Right cardiac atrium (tissue), 5 donors: ENCODE measurements at regions not wholly inside any gene's neighbourhood (a gene's known extent, or its start where the extent isn't known, plus 50 kb on each side); places are given as distances from the start of the nearest gene placed in this dataset.

Experiments used
- ATAC-seq, 2 donors: fragments of 200-7000 bp; cut with Tn5 transposase; one replicate each; pipeline versions ENCODE4 v1.8.0 to v1.9.1; 2020; ENCODE audit warnings: moderate library complexity in 2 of 2, mild to moderate bottlenecking in 1 of 2
- DNase-seq, 3 donors: peaks; one replicate each; pipeline ENCODE4 v3.0.0-alpha.2; 2020
- H3K27ac ChIP-seq: one replicate; pipeline ENCODE4 v1.5.1; 2013; ENCODE audit warnings: mild to moderate bottlenecking, low read length, control low read depth, moderate library complexity
- H3K27me3 ChIP-seq: one replicate; pipeline ENCODE4 v1.6.1; 2013; ENCODE audit not compliant: control insufficient read depth, insufficient read depth
- H3K4me1 ChIP-seq: one replicate; pipeline ENCODE4 v1.6.1; 2013; ENCODE audit warnings: low read length; ENCODE audit not compliant: control insufficient read depth, insufficient read depth
- H3K4me3 ChIP-seq: one replicate; pipeline ENCODE4 v1.5.1; 2013; ENCODE audit warnings: low read length, control low read depth
- H3K9me3 ChIP-seq: one replicate; pipeline ENCODE4 v1.6.1; 2013; ENCODE audit warnings: low read length; ENCODE audit not compliant: control insufficient read depth
- WGBS: extraction: QIAGEN DNeasy Blood & Tissue Kit; methylation state at CpG from one replicate; pipeline ENCODE4 v1.1.7; 2013; 5-methylcytosine and 5-hydroxymethylcytosine counted together
- intact Hi-C, 4 donors: fragments of 100-400 bp; cut with DNase I; formaldehyde crosslinking; loops; one replicate each; pipeline versions ENCODE4 v1.11.0 to v1.14.0; 2022 to 2023
- donor health status: healthy with polysubstance abuse.
- donor health status: DM: no; HTN: yes; CAD: no.
- donor health status: DM: no; HTN: no; CAD: no.
- donor health status: DM: no; HTN: yes; CAD: no; lungs with severe emphysema.
- donor health status: DM: yes; HTN: yes; CAD: no.

DNA sequence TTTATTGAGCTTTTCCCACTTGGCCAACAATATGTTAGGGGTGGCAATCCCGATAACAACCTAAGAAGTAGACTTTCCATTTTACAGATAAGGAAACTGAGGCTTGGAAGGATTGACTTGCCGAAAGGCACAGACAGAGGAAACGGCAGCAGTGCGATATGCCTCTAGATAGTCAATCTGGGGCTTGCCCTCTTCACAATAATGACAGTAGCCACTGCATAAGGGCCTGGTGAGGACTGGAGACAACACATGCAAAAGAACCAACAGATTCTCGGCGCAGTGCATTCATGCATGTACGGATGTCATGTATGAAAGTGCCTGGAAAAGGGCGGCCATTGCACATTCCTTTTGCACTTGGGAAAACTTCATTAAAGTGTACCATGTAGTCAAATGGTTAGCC is 811.2 kb downstream of the RNF144A start:
- no peak for ATAC-seq

GRCh38 chr2:7730449-7730848 is 813.2 kb downstream of the RNF144A start:
- DNase-seq (no peak), ATAC-seq (no peak)
- Histone ChIP-seq H3K9me3 (no peaks in the 10 kb centered on the region), H3K27ac (no peak overlapping the region), H3K27me3 (no peaks in the 10 kb centered on the region), H3K4me1 (no peaks in the 10 kb centered on the region), H3K4me3 (no peak overlapping the region)
- intact Hi-C loops: no loop called here
- 79% methylated on average over 5 of the region's 5 CpGs for WGBS

More for the DNA sequence above, 811.2 kb downstream of the RNF144A start:
- 96% methylated on average over 8 of the region's 8 CpGs for WGBS
- intact Hi-C loops: loop anchor here in 1 of 4 donors (10.0 kb wide), 1 partner anchor 956 kb away; the partner anchor contains the start of gene ID2
- no peaks in the 10 kb centered on the region for H3K27me3 ChIP-seq
- H3K9me3 ChIP-seq: no peaks in the 10 kb centered on the region
- no peak overlapping the region for H3K4me3 ChIP-seq
- no peak for DNase-seq
- no peaks in the 10 kb centered on the region for H3K4me1 ChIP-seq
- no peak overlapping the region for H3K27ac ChIP-seq

GRCh38 chr2:7730990-7731389 is 813.8 kb downstream of the RNF144A start:
- no peak for DNase-seq
- H3K27ac ChIP-seq: no peak overlapping the region
- WGBS: 88% methylated on average over 4 of the region's 4 CpGs
- no peaks in the 10 kb centered on the region for H3K27me3 ChIP-seq
- H3K4me3 ChIP-seq: no peak overlapping the region
- no peak for ATAC-seq
- no peaks in the 10 kb centered on the region for H3K9me3 ChIP-seq
- H3K4me1 ChIP-seq: no peaks in the 10 kb centered on the region
- intact Hi-C loops: no loop called here

GRCh38 chr2:7732497-7732896 is 815.3 kb downstream of the RNF144A start:
- Histone ChIP-seq H3K27me3 (no peaks in the 10 kb centered on the region), H3K4me1 (no peaks in the 10 kb centered on the region), H3K4me3 (no peak overlapping the region), H3K27ac (no peak overlapping the region), H3K9me3 (no peaks in the 10 kb centered on the region)
- 91% methylated on average over 5 of the region's 5 CpGs for WGBS
- intact Hi-C loops: no loop called here
- ATAC-seq (no peak), DNase-seq (no peak)

DNA sequence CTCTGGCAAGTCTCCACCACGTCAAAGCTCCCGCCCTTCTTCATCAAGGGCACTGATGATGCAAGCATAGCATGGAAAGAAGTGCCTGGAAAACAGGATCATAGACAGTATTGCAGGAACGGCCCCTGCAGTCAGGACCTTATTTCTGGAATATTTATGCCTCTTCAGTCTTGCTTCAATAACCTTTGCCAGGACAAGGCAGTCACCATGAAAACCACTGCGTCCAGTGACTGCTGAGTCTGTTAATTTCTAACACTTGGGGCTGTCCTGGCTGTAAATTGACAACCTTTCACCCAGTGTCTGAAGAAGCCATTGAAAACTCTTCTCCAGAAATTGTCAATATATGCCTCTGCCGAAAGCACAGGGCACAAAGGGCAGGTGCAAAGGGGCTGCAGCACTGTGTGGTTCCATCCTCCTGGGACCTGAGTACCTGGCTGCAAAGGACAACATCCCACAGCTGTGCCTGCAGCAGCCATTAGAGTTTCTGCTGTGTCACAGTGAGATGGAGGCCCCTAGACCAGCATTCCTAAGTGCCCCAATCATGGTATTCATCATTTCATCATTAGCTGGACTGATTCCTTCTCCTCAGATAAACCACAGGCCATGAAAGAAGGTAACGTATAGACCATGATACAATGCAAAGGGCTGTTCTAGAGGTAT is 819.6 kb downstream of the RNF144A start:
- H3K4me3 ChIP-seq: no peak overlapping the region
- H3K27me3 ChIP-seq: no peaks in the 10 kb centered on the region
- no peak overlapping the region for H3K27ac ChIP-seq
- WGBS: 47% methylated on average over 6 of the region's 6 CpGs
- H3K9me3 ChIP-seq: no peaks in the 10 kb centered on the region
- intact Hi-C loops: no loop called here
- no peaks in the 10 kb centered on the region for H3K4me1 ChIP-seq
- no peak for ATAC-seq
- no peak for DNase-seq

DNA sequence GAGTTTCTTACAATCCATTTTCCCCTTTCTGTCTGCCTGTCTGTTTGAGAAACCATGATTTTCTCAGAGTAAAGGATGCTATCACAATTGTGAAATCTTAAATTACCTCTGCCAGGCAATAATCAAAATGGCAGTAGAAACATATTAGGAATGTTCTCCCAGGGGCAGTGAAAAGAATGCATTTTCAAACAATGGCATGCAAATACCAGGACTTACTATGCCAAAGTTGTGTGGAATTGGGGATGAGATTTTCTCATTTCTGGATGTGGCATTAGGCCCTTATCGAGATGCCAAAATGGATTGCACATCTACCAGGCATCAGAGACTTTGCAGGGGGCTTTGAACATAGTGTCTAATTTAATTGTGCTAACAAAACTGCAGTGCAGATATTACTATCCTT is 821.4 kb downstream of the RNF144A start:
- no peak for DNase-seq
- 100% methylated on average over 1 of the region's 1 CpG for WGBS
- H3K27me3 ChIP-seq: no peaks in the 10 kb centered on the region

DNA sequence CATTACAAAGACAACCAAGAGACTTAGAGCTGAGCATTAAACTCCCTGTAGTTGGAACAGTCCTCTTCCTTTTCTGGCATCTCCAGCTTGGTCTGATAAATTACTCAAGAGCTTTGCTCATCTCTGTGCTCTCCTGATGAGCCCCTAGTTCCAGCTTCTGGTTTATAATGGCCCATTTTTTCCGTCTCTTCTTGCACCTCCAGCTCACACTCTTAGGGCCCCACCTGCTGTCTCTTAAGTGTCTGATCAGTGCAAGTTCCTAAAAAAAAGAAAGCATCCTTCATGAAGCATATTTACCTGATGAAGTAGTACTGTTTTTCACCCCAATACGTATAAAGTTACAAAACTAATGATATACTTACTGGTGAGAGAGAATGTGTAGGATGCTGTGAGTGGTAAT is 822.9 kb downstream of the RNF144A start:
- no peaks in the 10 kb centered on the region for H3K4me1 ChIP-seq
- no peak overlapping the region for H3K4me3 ChIP-seq
- intact Hi-C loops: no loop called here
- no peak for DNase-seq
- no peak overlapping the region for H3K27ac ChIP-seq
- no peak for ATAC-seq
- no peaks in the 10 kb centered on the region for H3K9me3 ChIP-seq
- no peaks in the 10 kb centered on the region for H3K27me3 ChIP-seq
- 95% methylated on average over 2 of the region's 2 CpGs for WGBS

More for the DNA sequence above, 821.4 kb downstream of the RNF144A start:
- no peak for ATAC-seq
- Histone ChIP-seq H3K4me1 (no peaks in the 10 kb centered on the region), H3K27ac (no peak overlapping the region), H3K9me3 (no peaks in the 10 kb centered on the region), H3K4me3 (no peak overlapping the region)
- intact Hi-C loops: no loop called here

DNA sequence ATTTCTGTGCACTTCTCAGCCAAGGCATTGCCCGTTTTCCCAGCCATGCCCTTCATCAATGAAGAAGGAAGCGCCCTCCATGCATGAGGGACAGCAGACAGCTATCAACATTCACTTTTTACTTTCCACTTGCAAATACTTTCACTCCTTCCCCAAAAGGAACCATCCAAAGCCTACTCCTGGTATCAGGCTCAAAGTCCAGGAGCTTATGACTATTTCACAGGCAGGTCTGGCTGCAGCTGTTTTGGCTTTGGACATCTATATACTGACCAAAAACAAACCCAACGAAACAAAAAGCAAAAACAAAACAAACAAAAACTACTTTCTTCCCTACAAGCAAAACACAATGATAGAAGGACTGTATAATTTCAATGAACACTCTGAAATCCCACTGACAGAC is 825.1 kb downstream of the RNF144A start:
- DNase-seq (no peak), ATAC-seq (no peak)
- Histone ChIP-seq H3K27ac (no peak overlapping the region), H3K9me3 (no peaks in the 10 kb centered on the region), H3K4me3 (no peak overlapping the region), H3K27me3 (no peaks in the 10 kb centered on the region), H3K4me1 (no peaks in the 10 kb centered on the region)
- WGBS: 85% methylated on average over 3 of the region's 3 CpGs
- intact Hi-C loops: no loop called here

DNA sequence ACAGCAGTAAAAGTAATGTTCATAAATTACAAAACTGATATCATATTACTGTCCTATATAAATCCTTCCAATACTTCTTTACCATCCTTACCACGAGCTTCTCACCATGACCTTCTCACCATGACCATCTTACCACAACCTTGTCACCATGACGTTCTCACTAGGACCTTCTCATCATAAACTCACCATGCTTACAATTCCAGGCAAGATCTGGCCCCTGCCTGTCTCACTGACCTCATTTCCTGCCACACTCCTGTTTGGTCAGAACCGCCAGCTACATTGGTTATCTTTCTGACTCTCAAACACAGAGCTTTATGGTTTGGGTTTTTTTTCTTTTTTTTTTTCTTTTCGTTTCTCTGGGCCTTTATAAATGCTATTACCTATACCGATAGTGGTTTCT is 827.6 kb downstream of the RNF144A start:
- no peak overlapping the region for H3K27ac ChIP-seq
- ATAC-seq (no peak), DNase-seq (no peak)
- H3K27me3 ChIP-seq: no peaks in the 10 kb centered on the region
- 84% methylated on average over 5 of the region's 5 CpGs for WGBS
- H3K9me3 ChIP-seq: no peaks in the 10 kb centered on the region
- no peak overlapping the region for H3K4me3 ChIP-seq
- no peaks in the 10 kb centered on the region for H3K4me1 ChIP-seq
- intact Hi-C loops: no loop called here

GRCh38 chr2:7745369-7745768 is 828.2 kb downstream of the RNF144A start:
- DNase-seq: no peak
- Histone ChIP-seq H3K9me3 (no peaks in the 10 kb centered on the region), H3K4me3 (no peak overlapping the region), H3K27ac (no peak overlapping the region), H3K27me3 (no peaks in the 10 kb centered on the region), H3K4me1 (no peaks in the 10 kb centered on the region)
- intact Hi-C loops: no loop called here
- WGBS: 98% methylated on average over 2 of the region's 2 CpGs
- ATAC-seq: no peak

DNA sequence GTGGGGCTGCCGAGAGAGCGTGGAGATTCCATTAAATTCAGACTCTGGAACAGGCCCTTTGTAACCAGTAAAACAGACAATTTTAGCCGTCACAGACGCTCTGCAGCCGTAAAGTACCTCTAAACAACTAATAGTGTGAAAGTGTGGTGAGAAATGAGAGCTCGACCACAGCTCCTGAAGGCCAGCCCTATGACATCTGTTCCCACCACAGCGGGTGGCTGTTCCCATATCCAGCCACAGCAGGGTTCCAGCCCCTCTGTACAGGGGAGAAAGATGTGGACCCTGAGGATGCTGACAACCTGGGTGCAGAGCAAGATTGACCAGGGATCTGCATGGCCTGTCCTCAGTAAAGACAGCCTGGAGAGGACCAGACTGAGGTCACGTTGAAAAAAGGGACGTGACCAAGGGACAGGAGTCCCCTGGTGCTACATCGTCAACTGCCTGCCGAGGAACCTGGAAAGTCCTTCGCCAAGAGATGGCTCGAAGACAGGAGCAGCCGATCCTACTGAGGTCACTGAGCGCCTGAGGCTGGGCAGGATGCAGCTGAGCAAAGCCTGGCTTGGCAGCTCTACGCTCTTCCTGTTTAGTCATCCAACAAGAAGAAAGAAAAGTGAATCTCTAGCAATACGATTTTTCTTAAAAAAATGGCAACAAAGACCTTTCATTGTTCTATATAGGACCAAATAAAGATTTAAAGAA is 831.7 kb downstream of the RNF144A start:
- ATAC-seq (no peak), DNase-seq (peak in 1 of 3 donors; percentile 50)
- no peaks in the 10 kb centered on the region for H3K27me3 ChIP-seq
- no peaks in the 10 kb centered on the region for H3K9me3 ChIP-seq
- no peak overlapping the region for H3K27ac ChIP-seq
- intact Hi-C loops: no loop called here
- no peak overlapping the region for H3K4me3 ChIP-seq
- WGBS: 74% methylated on average over 17 of the region's 17 CpGs
- no peaks in the 10 kb centered on the region for H3K4me1 ChIP-seq
